ENCODE measurements at regions not wholly inside any gene's neighbourhood (a gene's known extent, or its start where the extent isn't known, plus 50 kb on each side); places are given as distances from the start of the nearest gene placed in this dataset.

- no peaks in the 10 kb centered on the region for H3K36me3 ChIP-seq (ENCODE audit: control insufficient read depth in 3 of 3, insufficient read depth in 3 of 3, low read length in 3 of 3)
- no peak overlapping the region for H3K4me3 ChIP-seq (ENCODE audit: low read length in 3 of 3)
- H3K27ac ChIP-seq (ENCODE audit: low read depth, low read length), result no peak overlapping the region
- no peaks in the 10 kb centered on the region for H3K27me3 ChIP-seq (ENCODE audit: control insufficient read depth in 3 of 3, insufficient read depth in 3 of 3, low read length in 3 of 3)
- no peaks in the 10 kb centered on the region for H3K4me1 ChIP-seq (ENCODE audit: control insufficient read depth in 3 of 3, insufficient read depth in 3 of 3, low read length in 3 of 3)
- peaks cover 3 to 5% (median 4%) of the 10 kb centered on the region in 3 donors for H3K9me3 ChIP-seq (ENCODE audit: control insufficient read depth in 3 of 3, low read length in 3 of 3)
- no peak overlapping the region for H3K9ac ChIP-seq (ENCODE audit: low read depth in 1 of 3, low read length in 3 of 3)
These were observed 477.3 kb downstream of the PREX1 start for GRCh38 chr20:48350313-48350988.

GRCh38 chr20:48349656-48350055 is 478.1 kb downstream of the PREX1 start:
- H3K4me1 ChIP-seq (ENCODE audit: control insufficient read depth in 3 of 3, insufficient read depth in 3 of 3, low read length in 3 of 3), result no peaks in the 10 kb centered on the region
- H3K9me3 ChIP-seq (ENCODE audit: control insufficient read depth in 3 of 3, low read length in 3 of 3), result peaks cover 3 to 5% (median 4%) of the 10 kb centered on the region in 3 donors
- no peaks in the 10 kb centered on the region for H3K36me3 ChIP-seq (ENCODE audit: control insufficient read depth in 3 of 3, insufficient read depth in 3 of 3, low read length in 3 of 3)
- H3K4me3 ChIP-seq (ENCODE audit: low read length in 3 of 3), result no peak overlapping the region
- no peak overlapping the region for H3K9ac ChIP-seq (ENCODE audit: low read depth in 1 of 3, low read length in 3 of 3)
- H3K27me3 ChIP-seq (ENCODE audit: control insufficient read depth in 3 of 3, insufficient read depth in 3 of 3, low read length in 3 of 3), result peaks cover 0 to 4% (median 0%) of the 10 kb centered on the region in 3 donors
- H3K27ac ChIP-seq (ENCODE audit: low read depth, low read length), result no peak overlapping the region

DNA sequence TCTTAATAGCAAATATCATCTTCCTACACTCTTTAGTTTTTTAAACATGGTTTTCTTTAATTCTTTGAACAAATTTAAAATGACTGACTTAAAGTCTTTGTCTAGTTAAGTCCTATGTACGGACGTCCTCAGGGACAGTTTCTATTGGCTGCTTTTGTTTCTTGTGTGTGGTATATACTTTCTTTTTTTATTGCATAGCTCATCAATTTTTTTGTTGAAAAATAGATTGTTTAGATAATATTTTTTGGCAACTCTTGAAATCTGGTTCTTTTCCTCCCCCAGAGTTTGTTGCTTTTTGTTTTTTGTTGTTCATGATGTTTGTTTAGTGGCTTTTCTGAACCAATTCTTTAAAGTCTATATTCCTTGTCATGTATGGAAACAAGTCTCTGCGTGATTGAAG is 479.8 kb downstream of the PREX1 start:
- H3K36me3 ChIP-seq (ENCODE audit: control insufficient read depth in 3 of 3, insufficient read depth in 3 of 3, low read length in 3 of 3), result no peaks in the 10 kb centered on the region
- H3K9me3 ChIP-seq (ENCODE audit: control insufficient read depth in 3 of 3, low read length in 3 of 3), result peaks cover 0 to 4% (median 0%) of the 10 kb centered on the region in 3 donors
- H3K4me3 ChIP-seq (ENCODE audit: low read length in 3 of 3), result no peak overlapping the region
- H3K27ac ChIP-seq (ENCODE audit: low read depth, low read length), result no peak overlapping the region
- no peak overlapping the region for H3K9ac ChIP-seq (ENCODE audit: low read depth in 1 of 3, low read length in 3 of 3)
- H3K4me1 ChIP-seq (ENCODE audit: control insufficient read depth in 3 of 3, insufficient read depth in 3 of 3, low read length in 3 of 3), result no peaks in the 10 kb centered on the region
- H3K27me3 ChIP-seq (ENCODE audit: control insufficient read depth in 3 of 3, insufficient read depth in 3 of 3, low read length in 3 of 3), result peaks cover 0 to 12% (median 0%) of the 10 kb centered on the region in 3 donors

GRCh38 chr20:48342822-48343513 is 484.8 kb downstream of the PREX1 start:
- Histone ChIP-seq H3K36me3 (ENCODE audit: control insufficient read depth in 3 of 3, insufficient read depth in 3 of 3, low read length in 3 of 3) (no peaks in the 10 kb centered on the region), H3K27ac (ENCODE audit: low read depth, low read length) (no peak overlapping the region), H3K27me3 (ENCODE audit: control insufficient read depth in 3 of 3, insufficient read depth in 3 of 3, low read length in 3 of 3) (peaks cover 6 to 31% (median 7%) of the 10 kb centered on the region in 3 donors), H3K9me3 (ENCODE audit: control insufficient read depth in 3 of 3, low read length in 3 of 3) (no peaks in the 10 kb centered on the region), H3K4me3 (ENCODE audit: low read length in 3 of 3) (no peak overlapping the region), H3K4me1 (ENCODE audit: control insufficient read depth in 3 of 3, insufficient read depth in 3 of 3, low read length in 3 of 3) (peaks cover 3 to 8% (median 5%) of the 10 kb centered on the region in 3 donors), H3K9ac (ENCODE audit: low read depth in 1 of 3, low read length in 3 of 3) (no peak overlapping the region)

DNA sequence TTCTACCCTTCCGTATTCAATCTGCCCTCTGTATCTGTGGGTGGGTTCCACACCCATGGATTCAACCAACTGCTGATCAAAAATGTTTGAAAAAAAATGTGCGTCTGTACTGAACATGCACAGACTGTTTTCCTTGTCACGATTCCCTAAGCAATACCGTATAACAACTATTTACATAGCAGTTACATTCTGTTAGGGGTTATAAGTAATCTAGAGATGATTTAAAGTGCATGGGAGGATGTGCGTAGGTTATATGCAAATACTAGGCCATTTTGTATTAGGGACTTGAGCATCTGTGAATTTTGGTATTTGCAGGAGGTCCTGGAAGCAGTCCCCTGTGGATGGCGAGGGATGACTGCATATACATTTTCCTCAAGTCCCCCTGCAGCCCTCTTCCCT is 486.9 kb downstream of the PREX1 start:
- peaks cover 3 to 8% (median 5%) of the 10 kb centered on the region in 3 donors for H3K4me1 ChIP-seq (ENCODE audit: control insufficient read depth in 3 of 3, insufficient read depth in 3 of 3, low read length in 3 of 3)
- H3K9me3 ChIP-seq (ENCODE audit: control insufficient read depth in 3 of 3, low read length in 3 of 3), result no peaks in the 10 kb centered on the region
- peaks cover 6 to 31% (median 7%) of the 10 kb centered on the region in 3 donors for H3K27me3 ChIP-seq (ENCODE audit: control insufficient read depth in 3 of 3, insufficient read depth in 3 of 3, low read length in 3 of 3)
- no peak overlapping the region for H3K27ac ChIP-seq (ENCODE audit: low read depth, low read length)
- H3K36me3 ChIP-seq (ENCODE audit: control insufficient read depth in 3 of 3, insufficient read depth in 3 of 3, low read length in 3 of 3), result no peaks in the 10 kb centered on the region
- H3K4me3 ChIP-seq (ENCODE audit: low read length in 3 of 3), result no peak overlapping the region
- no peak overlapping the region for H3K9ac ChIP-seq (ENCODE audit: low read depth in 1 of 3, low read length in 3 of 3)

GRCh38 chr20:48339986-48340882 is 487.6 kb downstream of the PREX1 start:
- Histone ChIP-seq H3K4me1 (ENCODE audit: control insufficient read depth in 3 of 3, insufficient read depth in 3 of 3, low read length in 3 of 3) (peaks cover 3 to 8% (median 5%) of the 10 kb centered on the region in 3 donors), H3K4me3 (ENCODE audit: low read length in 3 of 3) (no peak overlapping the region), H3K9ac (ENCODE audit: low read depth in 1 of 3, low read length in 3 of 3) (no peak overlapping the region), H3K27ac (ENCODE audit: low read depth, low read length) (no peak overlapping the region), H3K36me3 (ENCODE audit: control insufficient read depth in 3 of 3, insufficient read depth in 3 of 3, low read length in 3 of 3) (no peaks in the 10 kb centered on the region), H3K27me3 (ENCODE audit: control insufficient read depth in 3 of 3, insufficient read depth in 3 of 3, low read length in 3 of 3) (peaks cover 6 to 31% (median 7%) of the 10 kb centered on the region in 3 donors), H3K9me3 (ENCODE audit: control insufficient read depth in 3 of 3, low read length in 3 of 3) (no peaks in the 10 kb centered on the region)

DNA sequence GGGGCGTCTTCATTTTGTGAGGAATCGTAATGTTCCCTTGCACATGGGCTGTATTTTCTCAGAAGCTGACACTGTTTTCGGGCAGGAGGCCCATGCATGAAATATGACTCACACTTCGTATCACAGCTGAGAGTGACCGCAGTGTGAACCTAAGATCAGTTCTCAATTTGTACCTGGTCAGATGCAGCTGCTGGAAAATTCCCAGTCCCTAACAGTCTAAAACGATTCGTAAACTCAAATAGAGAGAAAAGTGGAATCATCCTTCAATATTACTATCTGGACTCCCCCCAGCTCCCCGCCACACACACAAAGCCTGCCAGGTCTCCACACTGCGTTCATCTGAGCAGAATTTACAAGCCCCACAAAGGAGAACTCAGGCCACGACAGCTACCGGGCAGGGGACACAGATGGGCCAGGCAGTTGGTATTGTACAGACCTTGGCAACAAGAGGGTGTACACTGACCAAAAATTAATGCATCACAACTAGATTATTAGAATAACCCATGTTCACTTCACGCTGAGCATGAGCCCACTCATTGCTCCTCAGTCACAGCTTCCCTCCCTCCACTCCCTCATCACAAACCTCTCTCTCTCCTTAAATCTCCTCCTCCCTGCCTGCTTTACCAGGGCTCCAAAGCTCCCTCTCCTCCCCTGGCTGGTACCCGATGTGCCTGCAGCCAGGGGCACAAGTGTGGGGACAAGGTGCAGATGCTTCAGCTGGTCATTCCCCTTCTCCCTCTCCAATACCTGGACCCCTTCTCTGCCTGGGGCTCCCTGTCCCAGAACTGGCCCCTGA is 488.4 kb downstream of the PREX1 start:
- H3K27ac ChIP-seq (ENCODE audit: low read depth, low read length), result no peak overlapping the region

GRCh38 chr20:48338717-48339116 is 489.1 kb downstream of the PREX1 start:
- H3K27ac ChIP-seq (ENCODE audit: low read depth, low read length), result no peak overlapping the region
- H3K27me3 ChIP-seq (ENCODE audit: control insufficient read depth in 3 of 3, insufficient read depth in 3 of 3, low read length in 3 of 3), result peaks cover 6 to 24% (median 9%) of the 10 kb centered on the region in 3 donors
- no peaks in the 10 kb centered on the region for H3K9me3 ChIP-seq (ENCODE audit: control insufficient read depth in 3 of 3, low read length in 3 of 3)
- no peak overlapping the region for H3K4me3 ChIP-seq (ENCODE audit: low read length in 3 of 3)
- peaks cover 3 to 8% (median 5%) of the 10 kb centered on the region in 3 donors for H3K4me1 ChIP-seq (ENCODE audit: control insufficient read depth in 3 of 3, insufficient read depth in 3 of 3, low read length in 3 of 3)
- H3K9ac ChIP-seq (ENCODE audit: low read depth in 1 of 3, low read length in 3 of 3), result no peak overlapping the region
- H3K36me3 ChIP-seq (ENCODE audit: control insufficient read depth in 3 of 3, insufficient read depth in 3 of 3, low read length in 3 of 3), result no peaks in the 10 kb centered on the region

More for the DNA sequence above, 488.4 kb downstream of the PREX1 start:
- Histone ChIP-seq H3K9me3 (ENCODE audit: control insufficient read depth in 3 of 3, low read length in 3 of 3) (no peaks in the 10 kb centered on the region), H3K9ac (ENCODE audit: low read depth in 1 of 3, low read length in 3 of 3) (no peak overlapping the region), H3K4me1 (ENCODE audit: control insufficient read depth in 3 of 3, insufficient read depth in 3 of 3, low read length in 3 of 3) (peaks cover 3 to 8% (median 5%) of the 10 kb centered on the region in 3 donors), H3K36me3 (ENCODE audit: control insufficient read depth in 3 of 3, insufficient read depth in 3 of 3, low read length in 3 of 3) (no peaks in the 10 kb centered on the region), H3K4me3 (ENCODE audit: low read length in 3 of 3) (no peak overlapping the region), H3K27me3 (ENCODE audit: control insufficient read depth in 3 of 3, insufficient read depth in 3 of 3, low read length in 3 of 3) (peaks cover 6 to 24% (median 7%) of the 10 kb centered on the region in 3 donors)

GRCh38 chr20:48336597-48336996 is 491.2 kb downstream of the PREX1 start:
- peaks cover 3 to 8% (median 5%) of the 10 kb centered on the region in 3 donors for H3K4me1 ChIP-seq (ENCODE audit: control insufficient read depth in 3 of 3, insufficient read depth in 3 of 3, low read length in 3 of 3)
- H3K9me3 ChIP-seq (ENCODE audit: control insufficient read depth in 3 of 3, low read length in 3 of 3), result no peaks in the 10 kb centered on the region
- H3K4me3 ChIP-seq (ENCODE audit: low read length in 3 of 3), result no peak overlapping the region
- no peak overlapping the region for H3K9ac ChIP-seq (ENCODE audit: low read depth in 1 of 3, low read length in 3 of 3)
- no peaks in the 10 kb centered on the region for H3K36me3 ChIP-seq (ENCODE audit: control insufficient read depth in 3 of 3, insufficient read depth in 3 of 3, low read length in 3 of 3)
- H3K27ac ChIP-seq (ENCODE audit: low read depth, low read length), result no peak overlapping the region
- H3K27me3 ChIP-seq (ENCODE audit: control insufficient read depth in 3 of 3, insufficient read depth in 3 of 3, low read length in 3 of 3), result peaks cover 3 to 5% (median 3%) of the 10 kb centered on the region in 3 donors
